T-helper 17 cell (primary cell): ENCODE measurements at regions not wholly inside any gene's neighbourhood (a gene's known extent, or its start where the extent isn't known, plus 50 kb on each side); places are given as distances from the start of the nearest gene placed in this dataset.

Experiments used
- ATAC-seq: fragments of 150-1000 bp; cut with Tn5 transposase; 2 replicates; pipeline ENCODE4 v1.10.0; 2021; ENCODE audit warnings: mild to moderate bottlenecking, moderate library complexity
- DNase-seq, 3 donors: peaks; one replicate each; pipeline versions ENCODE4 v3.0.0 to v3.0.0-alpha.2; 2020 to 2021
- H3K9me3 ChIP-seq: one replicate; pipeline ENCODE4 v1.7.0; 2013; ENCODE audit warnings: low read length, mild to moderate bottlenecking; ENCODE audit not compliant: control insufficient read depth, poor library complexity, severe bottlenecking
- H3K27ac Mint-ChIP-seq: one replicate; pipeline ENCODE4 v1.8.0; 2022; ENCODE audit warnings: mild to moderate bottlenecking, moderate library complexity, mixed read lengths
- H3K27me3 Mint-ChIP-seq: one replicate; pipeline ENCODE4 v1.8.0; 2022; ENCODE audit warnings: mixed read lengths
- H3K36me3 Mint-ChIP-seq: one replicate; pipeline ENCODE4 v1.8.0; 2022; ENCODE audit warnings: low read depth, mixed read lengths
- H3K4me1 Mint-ChIP-seq: one replicate; pipeline ENCODE4 v1.8.0; 2022; ENCODE audit warnings: mild to moderate bottlenecking, mixed read lengths
- H3K4me3 Mint-ChIP-seq: one replicate; pipeline ENCODE4 v1.8.0; 2022; ENCODE audit warnings: mild to moderate bottlenecking, moderate library complexity, mixed read lengths

DNA sequence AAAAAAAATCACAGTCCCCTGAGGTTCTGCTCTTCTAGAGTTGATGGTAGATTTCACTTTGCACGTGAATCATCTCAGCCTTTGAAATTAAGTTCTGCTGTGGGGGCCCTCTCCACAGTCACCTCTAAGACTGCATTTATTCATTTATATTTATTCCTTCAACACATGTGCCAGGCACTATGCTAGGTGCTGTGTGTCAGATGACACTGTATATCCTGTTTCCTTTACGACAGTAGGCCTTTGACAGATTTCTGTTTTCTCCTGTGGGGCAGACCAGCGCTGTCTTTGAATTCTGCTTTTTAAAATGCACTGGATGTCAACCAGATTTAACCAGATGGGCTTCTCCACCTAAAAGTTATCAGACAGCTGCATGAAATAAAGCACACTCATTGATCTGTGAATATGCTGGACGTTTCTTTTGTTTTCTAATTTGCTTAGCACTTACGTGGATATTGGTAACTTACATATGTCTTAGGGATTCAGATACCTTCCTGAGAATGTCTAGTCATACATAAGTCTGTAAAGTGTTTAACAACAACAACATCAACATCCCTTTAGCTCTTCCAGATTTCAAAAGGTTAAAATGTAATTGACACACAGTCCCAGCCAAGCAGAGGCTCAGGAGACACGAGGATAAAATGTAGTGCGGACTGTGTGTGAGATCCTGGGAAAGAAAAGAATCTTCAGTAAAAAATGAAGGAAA, 525.5 kb upstream of the MCTP2 start:
- no peak overlapping the region for H3K4me3 Mint-ChIP-seq
- no peak overlapping the region for H3K27ac Mint-ChIP-seq
- H3K36me3 Mint-ChIP-seq: no peaks in the 10 kb centered on the region
- no peaks in the 10 kb centered on the region for H3K9me3 ChIP-seq
- H3K27me3 Mint-ChIP-seq: peaks cover 4% of the 10 kb centered on the region
- peaks cover 2% of the 10 kb centered on the region for H3K4me1 Mint-ChIP-seq
- ATAC-seq: no peak
- no peak for DNase-seq

GRCh38 chr15:93703092-93703739, 528.1 kb upstream of the MCTP2 start:
- ATAC-seq: no peak
- Mint-ChIP-seq H3K4me3 (no peak overlapping the region), H3K36me3 (no peaks in the 10 kb centered on the region)

GRCh38 chr15:93700051-93700450, 531.3 kb upstream of the MCTP2 start:
- ATAC-seq (no peak), DNase-seq (no peak)
- no peaks in the 10 kb centered on the region for H3K4me1 Mint-ChIP-seq
- no peaks in the 10 kb centered on the region for H3K9me3 ChIP-seq
- H3K4me3 Mint-ChIP-seq: no peak overlapping the region
- H3K27me3 Mint-ChIP-seq: no peaks in the 10 kb centered on the region
- no peak overlapping the region for H3K27ac Mint-ChIP-seq
- no peaks in the 10 kb centered on the region for H3K36me3 Mint-ChIP-seq

More at GRCh38 chr15:93703092-93703739, 528.1 kb upstream of the MCTP2 start:
- Mint-ChIP-seq H3K4me1 (peaks cover 2% of the 10 kb centered on the region), H3K27ac (no peak overlapping the region), H3K27me3 (peaks cover 4% of the 10 kb centered on the region)
- H3K9me3 ChIP-seq: no peaks in the 10 kb centered on the region
- DNase-seq: no peak

GRCh38 chr15:93694033-93694432, 537.3 kb upstream of the MCTP2 start:
- no peaks in the 10 kb centered on the region for H3K27me3 Mint-ChIP-seq
- no peak overlapping the region for H3K27ac Mint-ChIP-seq
- no peaks in the 10 kb centered on the region for H3K36me3 Mint-ChIP-seq
- H3K4me3 Mint-ChIP-seq: no peak overlapping the region
- DNase-seq (no peak), ATAC-seq (no peak)
- H3K4me1 Mint-ChIP-seq: no peaks in the 10 kb centered on the region
- H3K9me3 ChIP-seq: peaks cover 2% of the 10 kb centered on the region

- Mint-ChIP-seq H3K4me3 (no peak overlapping the region), H3K36me3 (no peaks in the 10 kb centered on the region), H3K27ac (no peak overlapping the region), H3K4me1 (no peaks in the 10 kb centered on the region), H3K27me3 (no peaks in the 10 kb centered on the region)
- H3K9me3 ChIP-seq: no peaks in the 10 kb centered on the region
- no peak for DNase-seq
- no peak for ATAC-seq
Observed at GRCh38 chr15:93683651-93684050, 547.7 kb upstream of the MCTP2 start.

GRCh38 chr15:93671387-93671943, 559.9 kb upstream of the MCTP2 start:
- H3K36me3 Mint-ChIP-seq: no peaks in the 10 kb centered on the region
- no peak overlapping the region for H3K27ac Mint-ChIP-seq
- H3K4me1 Mint-ChIP-seq: no peaks in the 10 kb centered on the region
- no peak overlapping the region for H3K4me3 Mint-ChIP-seq
- H3K27me3 Mint-ChIP-seq: peaks cover 35% of the 10 kb centered on the region
- DNase-seq: no peak
- H3K9me3 ChIP-seq: no peaks in the 10 kb centered on the region
- ATAC-seq: no peak

GRCh38 chr15:93670931-93671330, 560.4 kb upstream of the MCTP2 start:
- Mint-ChIP-seq H3K27me3 (peaks cover 35% of the 10 kb centered on the region), H3K4me1 (no peaks in the 10 kb centered on the region)

GRCh38 chr15:93664213-93664956, 567.0 kb upstream of the MCTP2 start:
- Mint-ChIP-seq H3K4me3 (no peak overlapping the region), H3K36me3 (no peaks in the 10 kb centered on the region), H3K27ac (no peak overlapping the region), H3K4me1 (no peaks in the 10 kb centered on the region), H3K27me3 (peaks cover 13% of the 10 kb centered on the region)
- DNase-seq (no peak), ATAC-seq (no peak)
- no peaks in the 10 kb centered on the region for H3K9me3 ChIP-seq

More at GRCh38 chr15:93670931-93671330, 560.4 kb upstream of the MCTP2 start:
- no peak overlapping the region for H3K27ac Mint-ChIP-seq
- no peaks in the 10 kb centered on the region for H3K36me3 Mint-ChIP-seq
- H3K9me3 ChIP-seq: no peaks in the 10 kb centered on the region
- no peak overlapping the region for H3K4me3 Mint-ChIP-seq
- no peak for DNase-seq
- ATAC-seq: no peak

DNA sequence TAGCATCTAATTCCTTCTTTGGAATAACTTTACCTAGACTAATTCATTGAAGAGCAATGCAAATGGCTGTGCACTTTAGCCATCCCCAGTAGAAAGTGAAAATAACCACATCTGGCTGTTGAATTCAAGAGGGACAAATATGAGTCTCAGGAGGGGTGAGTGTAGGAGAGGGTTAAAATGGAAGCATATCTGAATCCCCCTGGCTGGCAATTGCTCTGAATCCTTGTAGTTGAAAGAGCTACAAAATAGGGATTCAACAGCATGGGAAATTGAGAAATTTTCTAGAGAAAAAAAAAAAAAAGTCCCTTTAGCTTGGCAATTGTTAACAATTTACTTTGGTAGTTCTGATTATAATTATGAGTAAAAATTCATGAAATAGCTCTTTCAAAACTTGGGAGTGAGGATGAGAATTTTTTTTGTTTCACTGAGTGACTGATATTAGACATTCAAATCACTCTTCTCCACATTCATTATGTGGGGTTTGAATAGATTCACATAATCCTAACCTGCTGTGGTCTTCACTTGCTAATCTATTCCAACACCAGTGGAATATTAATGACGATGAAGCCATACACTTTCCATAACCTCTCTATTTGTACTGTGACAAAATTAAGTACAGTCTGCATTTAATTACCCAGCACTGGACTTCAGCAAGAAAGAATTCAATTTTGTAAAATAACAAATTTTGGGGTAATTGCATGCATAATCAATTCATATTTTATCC, 569.0 kb upstream of the MCTP2 start:
- Mint-ChIP-seq H3K36me3 (peaks cover 2% of the 10 kb centered on the region), H3K27ac (no peak overlapping the region), H3K4me3 (no peak overlapping the region), H3K4me1 (no peaks in the 10 kb centered on the region), H3K27me3 (peaks cover 27% of the 10 kb centered on the region)
- ATAC-seq (no peak), DNase-seq (no peak)
- H3K9me3 ChIP-seq: no peaks in the 10 kb centered on the region

DNA sequence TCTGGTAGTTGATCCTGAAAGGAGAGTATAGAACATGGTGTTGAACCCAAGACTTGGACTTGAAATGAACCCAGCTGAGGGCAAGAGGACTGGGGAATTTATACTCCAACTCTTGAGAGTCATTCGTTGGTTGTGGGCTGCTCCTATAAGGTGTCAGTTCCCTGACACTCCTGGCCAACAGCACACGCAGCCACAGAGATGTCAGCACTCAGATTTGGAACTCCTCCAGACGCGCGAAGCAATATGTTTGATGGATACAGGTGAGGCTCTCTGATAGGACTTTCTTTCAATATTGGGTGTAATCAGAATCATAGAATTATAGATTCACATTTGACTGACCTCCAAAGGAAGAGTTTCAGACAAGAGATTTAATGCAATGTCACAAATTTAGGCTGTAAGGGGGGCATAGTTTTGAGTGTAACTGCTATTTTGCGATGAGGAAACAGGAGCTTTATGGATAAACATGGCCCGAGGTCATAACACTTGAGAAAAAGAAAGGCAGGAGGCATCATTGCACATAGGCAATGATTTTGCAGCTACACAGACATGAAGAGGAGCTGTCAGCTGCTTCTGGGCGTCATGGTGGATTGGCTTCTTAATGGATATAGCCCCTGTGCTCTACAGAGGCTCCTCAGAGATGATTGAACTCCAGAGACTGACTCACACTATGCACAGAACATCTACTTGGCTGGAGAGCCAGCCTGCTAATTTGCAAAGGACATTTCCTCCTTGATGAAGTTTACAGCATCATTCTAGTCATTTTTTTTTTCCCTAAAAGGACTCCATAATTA, 569.2 kb upstream of the RGMA start:
- Mint-ChIP-seq H3K27me3 (peaks cover 27% of the 10 kb centered on the region), H3K4me3 (no peak overlapping the region), H3K27ac (no peak overlapping the region), H3K36me3 (peaks cover 2% of the 10 kb centered on the region), H3K4me1 (no peaks in the 10 kb centered on the region)
- no peaks in the 10 kb centered on the region for H3K9me3 ChIP-seq
- ATAC-seq (no peak), DNase-seq (no peak)

DNA sequence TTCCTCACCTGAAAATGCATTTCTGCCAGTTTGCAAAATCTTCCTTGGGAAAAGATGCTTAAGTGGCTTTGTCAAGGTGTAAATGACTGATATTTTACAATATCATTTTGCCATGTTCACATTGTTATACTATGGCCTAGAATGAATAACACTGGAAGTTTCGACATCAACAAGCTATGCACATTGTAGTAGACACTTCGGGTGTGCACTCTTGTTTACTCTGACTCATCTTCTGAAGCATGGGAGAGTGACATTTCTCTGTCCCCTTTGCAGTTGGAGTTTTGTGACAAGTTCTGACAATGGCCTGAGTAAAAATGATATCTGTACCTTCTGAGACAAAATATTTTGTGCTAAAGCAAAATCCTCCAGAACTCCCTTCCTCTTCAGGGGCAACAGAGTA, 567.0 kb upstream of the RGMA start:
- H3K9me3 ChIP-seq: no peaks in the 10 kb centered on the region
- DNase-seq: no peak
- no peak overlapping the region for H3K4me3 Mint-ChIP-seq
- ATAC-seq: no peak
- no peak overlapping the region for H3K27ac Mint-ChIP-seq
- no peaks in the 10 kb centered on the region for H3K4me1 Mint-ChIP-seq
- H3K36me3 Mint-ChIP-seq: peaks cover 2% of the 10 kb centered on the region
- peaks cover 37% of the 10 kb centered on the region for H3K27me3 Mint-ChIP-seq

- no peak for ATAC-seq
- Mint-ChIP-seq H3K4me3 (no peak overlapping the region), H3K27me3 (peaks cover 10% of the 10 kb centered on the region), H3K27ac (no peak overlapping the region), H3K4me1 (peaks cover 3% of the 10 kb centered on the region), H3K36me3 (no peaks in the 10 kb centered on the region)
- no peaks in the 10 kb centered on the region for H3K9me3 ChIP-seq
- DNase-seq: no peak
Observed at GRCh38 chr15:93649691-93650235, 560.8 kb upstream of the RGMA start.
